OCI-LY1 (cell line): ENCODE measurements at regions not wholly inside any gene's neighbourhood (a gene's known extent, or its start where the extent isn't known, plus 50 kb on each side); places are given as distances from the start of the nearest gene placed in this dataset.

ENCODE experiments used
- H2AFZ ChIP-seq: fragments of 200-600 bp; sonication (generic), shearing (Covaris generic); 2 replicates; pipeline ENCODE4 v1.6.0; 2014; ENCODE audit warnings: antibody characterized with exemption, mild to moderate bottlenecking, low read length
- H3F3A ChIP-seq: fragments of 200-600 bp; sonication (generic), shearing (Covaris generic); 2 replicates; pipeline ENCODE4 v1.6.0; 2014; ENCODE audit warnings: mild to moderate bottlenecking, antibody characterized with exemption, low read length, moderate library complexity; ENCODE audit not compliant: insufficient read depth
- H3K27ac ChIP-seq: fragments of 200-600 bp; sonication (generic); 2 replicates; pipeline ENCODE4 v1.5.1; 2014; ENCODE audit warnings: low read length, mixed run types, mild to moderate bottlenecking, low read depth; ENCODE audit not compliant: poor library complexity, severe bottlenecking
- H3K27me3 ChIP-seq: fragments of 200-600 bp; sonication (generic); 2 replicates; pipeline ENCODE4 v1.6.0; 2014; ENCODE audit warnings: antibody characterized with exemption, mild to moderate bottlenecking, low read length, moderate library complexity; ENCODE audit not compliant: insufficient read depth
- H3K36me3 ChIP-seq: fragments of 200-600 bp; sonication (generic); 2 replicates; pipeline ENCODE4 v1.6.1; 2014; ENCODE audit warnings: mild to moderate bottlenecking, antibody characterized with exemption, low read length, moderate library complexity, mixed read lengths; ENCODE audit not compliant: insufficient read depth
- H3K4me1 ChIP-seq: fragments of 200-600 bp; sonication (generic); 2 replicates; pipeline ENCODE4 v1.5.1; 2014; ENCODE audit warnings: mild to moderate bottlenecking, low read length, moderate library complexity; ENCODE audit not compliant: insufficient read depth, severe bottlenecking
- H3K4me2 ChIP-seq: fragments of 200-600 bp; sonication (generic), shearing (Covaris generic); 2 replicates; pipeline ENCODE4 v1.6.1; 2014; ENCODE audit warnings: low read length
- H3K4me3 ChIP-seq: fragments of 200-600 bp; sonication (generic); 2 replicates; pipeline ENCODE4 v1.5.1; 2014; ENCODE audit warnings: low read length, low read depth, mild to moderate bottlenecking, mixed read lengths; ENCODE audit not compliant: poor library complexity, severe bottlenecking
- H3K79me2 ChIP-seq: fragments of 200-600 bp; shearing (Covaris generic); 2 replicates; pipeline ENCODE4 v1.6.1; 2016; ENCODE audit warnings: mixed run types, low read length, mixed read lengths; ENCODE audit not compliant: insufficient read depth
- H3K9ac ChIP-seq: fragments of 200-600 bp; sonication (generic), shearing (Covaris generic); 2 replicates; pipeline ENCODE4 v1.6.1; 2014; ENCODE audit warnings: mild to moderate bottlenecking, low read length, mixed read lengths
- H3K9me2 ChIP-seq: fragments of 200-600 bp; sonication (generic), shearing (Covaris generic); 2 replicates; pipeline ENCODE4 v1.6.1; 2014; ENCODE audit warnings: low read depth, mild to moderate bottlenecking, low read length, mixed read lengths
- H3K9me3 ChIP-seq: fragments of 200-600 bp; shearing (Covaris generic); 2 replicates; pipeline ENCODE4 v1.6.1; 2014; ENCODE audit warnings: low read length, mixed read lengths
- H4K20me1 ChIP-seq: fragments of 200-600 bp; sonication (generic), shearing (Covaris generic); 2 replicates; pipeline ENCODE4 v1.6.0; 2016; ENCODE audit warnings: mild to moderate bottlenecking, low read length; ENCODE audit not compliant: insufficient read depth
- EZH2 ChIP-seq: fragments of 200-600 bp; sonication (generic), shearing (Covaris generic); IDR thresholded peaks from 2 replicates; pipeline ENCODE4 v1.8.0; 2017; ENCODE audit warnings: borderline replicate concordance, mixed run types, mild to moderate bottlenecking, antibody characterized with exemption, low read length, moderate library complexity, mixed read lengths
- TF ChIP-seq, protein P1 (sequence below): fragments of 200-600 bp; sonication (generic), shearing (Covaris generic); IDR thresholded peaks from 2 replicates; pipeline ENCODE4 v1.5.1; 2017; ENCODE audit warnings: mild to moderate bottlenecking, antibody characterized with exemption, low read length, moderate library complexity, mixed read lengths

DNA sequence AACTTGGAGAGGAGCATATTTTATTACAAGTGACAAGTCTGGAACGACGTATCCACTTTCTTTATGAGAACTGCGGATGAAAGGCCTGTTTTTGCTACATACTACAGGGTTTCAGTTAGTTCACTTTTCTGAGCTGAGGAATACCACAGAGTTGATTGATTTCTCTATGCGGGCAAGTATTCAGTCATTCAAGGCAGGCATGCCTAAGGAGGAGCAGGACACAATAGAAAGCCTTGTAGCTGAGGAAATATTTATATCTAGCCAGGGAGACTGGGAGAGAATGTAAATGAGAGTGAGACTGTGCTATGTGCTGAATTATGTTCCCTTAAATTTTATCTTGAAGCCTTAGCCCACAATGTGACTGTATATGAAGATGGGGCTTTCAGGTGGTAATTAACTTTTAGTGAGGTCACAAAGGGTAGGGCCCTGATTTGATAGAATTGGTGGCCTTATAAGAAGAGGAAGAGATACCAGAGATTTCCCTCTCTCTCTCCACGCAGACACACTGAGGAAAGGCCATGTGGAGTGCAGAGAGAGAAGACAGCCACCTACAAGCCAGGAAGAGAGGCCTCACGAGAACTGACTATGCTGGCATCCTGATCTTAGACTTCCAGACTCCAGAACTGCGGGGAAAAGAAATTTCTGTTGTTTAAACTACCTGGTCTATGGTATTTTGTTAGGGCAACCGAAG is 459.0 kb upstream of the ATP2B1 start:
- Histone ChIP-seq H3K27ac (no peak overlapping the region), H3K9me3 (no peaks in the 10 kb centered on the region), H3K9ac (no peak overlapping the region), H3K4me3 (no peak overlapping the region), H3F3A (no peaks in the 10 kb centered on the region), H3K27me3 (no peaks in the 10 kb centered on the region), H3K36me3 (no peaks in the 10 kb centered on the region), H3K4me1 (no peaks in the 10 kb centered on the region), H4K20me1 (no peaks in the 10 kb centered on the region), H3K9me2 (no peaks in the 10 kb centered on the region), H3K79me2 (no peaks in the 10 kb centered on the region), H3K4me2 (no peak overlapping the region), H2AFZ (no peak overlapping the region)
- TF ChIP-seq, protein P1, sequence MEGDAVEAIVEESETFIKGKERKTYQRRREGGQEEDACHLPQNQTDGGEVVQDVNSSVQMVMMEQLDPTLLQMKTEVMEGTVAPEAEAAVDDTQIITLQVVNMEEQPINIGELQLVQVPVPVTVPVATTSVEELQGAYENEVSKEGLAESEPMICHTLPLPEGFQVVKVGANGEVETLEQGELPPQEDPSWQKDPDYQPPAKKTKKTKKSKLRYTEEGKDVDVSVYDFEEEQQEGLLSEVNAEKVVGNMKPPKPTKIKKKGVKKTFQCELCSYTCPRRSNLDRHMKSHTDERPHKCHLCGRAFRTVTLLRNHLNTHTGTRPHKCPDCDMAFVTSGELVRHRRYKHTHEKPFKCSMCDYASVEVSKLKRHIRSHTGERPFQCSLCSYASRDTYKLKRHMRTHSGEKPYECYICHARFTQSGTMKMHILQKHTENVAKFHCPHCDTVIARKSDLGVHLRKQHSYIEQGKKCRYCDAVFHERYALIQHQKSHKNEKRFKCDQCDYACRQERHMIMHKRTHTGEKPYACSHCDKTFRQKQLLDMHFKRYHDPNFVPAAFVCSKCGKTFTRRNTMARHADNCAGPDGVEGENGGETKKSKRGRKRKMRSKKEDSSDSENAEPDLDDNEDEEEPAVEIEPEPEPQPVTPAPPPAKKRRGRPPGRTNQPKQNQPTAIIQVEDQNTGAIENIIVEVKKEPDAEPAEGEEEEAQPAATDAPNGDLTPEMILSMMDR, result no peak
- TF ChIP-seq EZH2, result no peak

DNA sequence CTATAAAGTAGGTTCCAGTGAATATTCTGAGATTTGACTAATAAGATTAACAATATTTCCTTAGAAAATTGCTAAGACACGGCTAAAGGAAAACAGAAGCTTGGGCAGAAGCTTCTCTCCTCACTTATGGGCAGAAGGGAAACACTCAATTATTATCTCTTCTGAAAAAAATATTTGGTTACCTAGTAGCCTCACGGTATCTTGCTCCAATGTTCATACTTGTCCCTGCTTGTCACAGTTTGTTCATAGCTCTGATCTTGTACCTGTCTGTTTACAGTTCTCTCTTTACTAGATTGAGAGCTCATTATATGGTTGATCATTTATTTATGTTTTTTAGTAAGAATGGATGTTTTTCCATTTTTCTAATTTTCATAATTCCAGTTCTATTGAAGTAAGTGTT is 458.0 kb upstream of the ATP2B1 start:
- no peaks in the 10 kb centered on the region for H3K36me3 ChIP-seq
- no peaks in the 10 kb centered on the region for H3F3A ChIP-seq
- H3K4me2 ChIP-seq, result no peak overlapping the region
- H3K9ac ChIP-seq, result no peak overlapping the region
- no peak overlapping the region for H2AFZ ChIP-seq
- no peaks in the 10 kb centered on the region for H3K27me3 ChIP-seq
- H3K9me2 ChIP-seq, result no peaks in the 10 kb centered on the region
- no peaks in the 10 kb centered on the region for H3K9me3 ChIP-seq
- H3K79me2 ChIP-seq, result no peaks in the 10 kb centered on the region
- TF ChIP-seq EZH2, result no peak
- TF ChIP-seq, protein P1, result no peak
- no peaks in the 10 kb centered on the region for H3K4me1 ChIP-seq
- no peak overlapping the region for H3K4me3 ChIP-seq
- H3K27ac ChIP-seq, result no peak overlapping the region
- H4K20me1 ChIP-seq, result no peaks in the 10 kb centered on the region

DNA sequence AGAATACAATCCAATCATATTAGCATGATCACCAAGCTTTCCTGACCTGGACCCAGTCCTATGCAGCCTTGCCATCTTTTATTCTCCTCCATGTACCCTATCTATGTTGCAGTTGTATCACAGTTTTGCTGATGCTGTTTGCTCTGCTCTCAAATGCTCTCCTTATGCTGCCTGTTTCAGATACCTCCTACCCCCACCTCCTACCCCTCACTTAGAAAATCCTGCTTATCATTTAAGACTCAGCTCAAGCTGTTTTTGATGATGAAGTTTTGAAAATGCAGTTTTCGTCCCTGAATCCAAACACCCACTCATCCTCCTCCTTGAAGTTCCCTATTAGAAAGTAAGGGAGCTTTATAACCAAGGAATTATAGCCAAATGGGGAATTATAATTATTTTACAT is 457.4 kb upstream of the ATP2B1 start:
- Histone ChIP-seq H3F3A (no peaks in the 10 kb centered on the region), H3K9ac (no peak overlapping the region), H2AFZ (no peak overlapping the region), H4K20me1 (no peaks in the 10 kb centered on the region), H3K27me3 (no peaks in the 10 kb centered on the region), H3K4me1 (no peaks in the 10 kb centered on the region), H3K4me2 (no peak overlapping the region), H3K27ac (no peak overlapping the region), H3K4me3 (no peak overlapping the region), H3K79me2 (no peaks in the 10 kb centered on the region), H3K9me3 (no peaks in the 10 kb centered on the region), H3K36me3 (no peaks in the 10 kb centered on the region), H3K9me2 (no peaks in the 10 kb centered on the region)
- TF ChIP-seq EZH2, result no peak
- TF ChIP-seq, protein P1, result no peak
